GM10248 (cell line): ENCODE measurements at regions not wholly inside any gene's neighbourhood (a gene's known extent, or its start where the extent isn't known, plus 50 kb on each side); places are given as distances from the start of the nearest gene placed in this dataset.

Experiments used
- CTCF ChIA-PET: fragments of 300-600 bp; sonication (Branson Sonifier 250); formaldehyde crosslinking; extraction: SDS; loops from one replicate; lab custom pipeline; 2021; ENCODE audit warnings: antibody characterized with exemption; lab: Yijun Ruan, JAX
- POLR2A ChIA-PET: fragments of 350-650 bp; sonication (Branson Sonifier 250); formaldehyde crosslinking; extraction: SDS; loops from one replicate; lab custom pipeline; 2020; ENCODE audit warnings: antibody characterized with exemption; lab: Yijun Ruan, JAX
- DNase-seq: peaks from one replicate; pipeline ENCODE4 v3.0.0; 2012; ENCODE audit errors: extremely low spot score
- TF ChIP-seq, protein P1 (sequence below): IDR thresholded peaks from 2 replicates; pipeline ENCODE4 v1.5.1; 2012; ENCODE audit warnings: mild to moderate bottlenecking, low read depth; ENCODE audit errors: extremely low read depth, missing control alignments, control extremely low read depth

DNA sequence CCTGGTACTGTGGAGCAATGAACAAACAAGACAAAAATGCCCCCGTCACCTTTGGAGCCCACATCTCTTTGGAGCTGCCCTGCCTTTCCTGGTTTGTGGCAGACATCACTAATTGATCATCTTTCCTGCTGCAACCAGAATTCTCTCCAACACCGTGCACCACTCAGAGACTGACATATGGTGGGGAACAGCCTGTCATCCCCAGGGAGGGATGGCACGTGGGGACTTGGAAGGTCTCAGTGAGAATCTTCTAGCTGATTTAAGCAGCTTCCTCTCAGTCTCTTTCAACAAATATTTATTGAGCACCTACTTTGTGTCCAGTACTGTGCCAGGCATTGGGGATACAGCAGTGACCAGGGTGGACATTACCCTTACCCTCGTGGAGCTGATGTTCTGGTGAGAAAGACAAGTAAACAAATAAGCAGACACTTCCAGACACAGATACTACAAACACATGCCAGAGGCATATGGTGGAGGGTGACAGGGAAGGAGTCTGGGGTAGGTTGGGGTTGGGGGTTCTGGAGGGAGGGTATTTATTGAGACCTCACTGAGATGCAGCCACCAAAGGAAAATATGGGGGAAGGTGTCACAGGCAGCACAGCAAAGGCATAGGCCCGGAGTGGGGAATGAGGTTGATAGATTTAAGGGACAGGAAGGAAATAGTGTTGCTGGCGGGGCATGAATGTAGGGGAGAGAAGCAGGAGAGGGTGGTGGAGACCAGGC lies 82.3 kb downstream of the CEBPB start:
- POLR2A ChIA-PET, result no interaction called here
- no peak for DNase-seq
- CTCF ChIA-PET, result interaction anchor here (1.4 kb wide), 1 partner anchor 11 kb away, joined by 4 read pairs; no protein-coding TSS in a partner anchor
- TF ChIP-seq, protein P1, sequence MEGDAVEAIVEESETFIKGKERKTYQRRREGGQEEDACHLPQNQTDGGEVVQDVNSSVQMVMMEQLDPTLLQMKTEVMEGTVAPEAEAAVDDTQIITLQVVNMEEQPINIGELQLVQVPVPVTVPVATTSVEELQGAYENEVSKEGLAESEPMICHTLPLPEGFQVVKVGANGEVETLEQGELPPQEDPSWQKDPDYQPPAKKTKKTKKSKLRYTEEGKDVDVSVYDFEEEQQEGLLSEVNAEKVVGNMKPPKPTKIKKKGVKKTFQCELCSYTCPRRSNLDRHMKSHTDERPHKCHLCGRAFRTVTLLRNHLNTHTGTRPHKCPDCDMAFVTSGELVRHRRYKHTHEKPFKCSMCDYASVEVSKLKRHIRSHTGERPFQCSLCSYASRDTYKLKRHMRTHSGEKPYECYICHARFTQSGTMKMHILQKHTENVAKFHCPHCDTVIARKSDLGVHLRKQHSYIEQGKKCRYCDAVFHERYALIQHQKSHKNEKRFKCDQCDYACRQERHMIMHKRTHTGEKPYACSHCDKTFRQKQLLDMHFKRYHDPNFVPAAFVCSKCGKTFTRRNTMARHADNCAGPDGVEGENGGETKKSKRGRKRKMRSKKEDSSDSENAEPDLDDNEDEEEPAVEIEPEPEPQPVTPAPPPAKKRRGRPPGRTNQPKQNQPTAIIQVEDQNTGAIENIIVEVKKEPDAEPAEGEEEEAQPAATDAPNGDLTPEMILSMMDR, result no peak

DNA sequence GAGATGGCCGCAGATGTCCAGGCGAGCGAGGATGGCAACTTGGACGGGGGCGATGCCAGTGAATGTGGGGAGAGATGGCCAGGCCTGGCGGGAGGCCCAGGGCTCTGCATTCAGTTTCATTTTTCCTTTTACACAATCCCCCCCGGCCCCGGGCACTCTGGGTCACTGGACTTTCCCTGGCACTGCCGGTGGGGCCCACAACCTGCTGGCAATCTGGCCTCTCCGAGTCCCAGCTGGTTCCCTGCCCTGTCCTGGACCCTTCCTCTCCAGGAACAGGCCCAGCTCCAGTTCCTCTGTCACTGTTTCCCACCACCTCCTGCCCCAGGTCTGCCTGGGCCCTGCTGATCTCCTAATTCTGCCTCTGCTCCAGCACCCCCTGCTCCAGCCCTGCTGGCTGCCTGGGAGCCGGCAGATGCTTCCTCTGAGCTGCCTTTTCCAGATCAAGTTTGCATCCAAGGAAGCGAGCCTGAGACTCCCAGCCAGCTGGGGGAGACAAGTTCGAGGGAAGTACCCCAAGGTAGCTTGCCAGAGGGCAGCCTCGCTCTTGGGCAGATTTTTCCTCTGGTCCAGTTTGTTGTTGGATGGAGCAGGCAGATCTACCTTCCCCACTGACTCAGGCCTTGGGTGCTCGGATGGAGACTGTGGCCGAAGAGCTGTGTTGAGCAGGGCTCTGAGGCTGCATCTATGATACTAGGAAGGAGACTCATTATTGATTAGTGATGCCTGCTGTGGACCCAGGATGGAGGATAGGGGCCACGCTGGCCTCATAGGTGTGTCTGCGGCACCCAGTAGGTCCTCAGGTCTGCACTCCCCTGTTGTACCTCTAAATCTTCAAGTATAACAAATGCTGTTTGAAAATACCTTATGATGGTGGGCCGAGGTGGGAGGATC lies 83.2 kb downstream of the CEBPB start:
- CTCF ChIA-PET, result no interaction called here

DNA sequence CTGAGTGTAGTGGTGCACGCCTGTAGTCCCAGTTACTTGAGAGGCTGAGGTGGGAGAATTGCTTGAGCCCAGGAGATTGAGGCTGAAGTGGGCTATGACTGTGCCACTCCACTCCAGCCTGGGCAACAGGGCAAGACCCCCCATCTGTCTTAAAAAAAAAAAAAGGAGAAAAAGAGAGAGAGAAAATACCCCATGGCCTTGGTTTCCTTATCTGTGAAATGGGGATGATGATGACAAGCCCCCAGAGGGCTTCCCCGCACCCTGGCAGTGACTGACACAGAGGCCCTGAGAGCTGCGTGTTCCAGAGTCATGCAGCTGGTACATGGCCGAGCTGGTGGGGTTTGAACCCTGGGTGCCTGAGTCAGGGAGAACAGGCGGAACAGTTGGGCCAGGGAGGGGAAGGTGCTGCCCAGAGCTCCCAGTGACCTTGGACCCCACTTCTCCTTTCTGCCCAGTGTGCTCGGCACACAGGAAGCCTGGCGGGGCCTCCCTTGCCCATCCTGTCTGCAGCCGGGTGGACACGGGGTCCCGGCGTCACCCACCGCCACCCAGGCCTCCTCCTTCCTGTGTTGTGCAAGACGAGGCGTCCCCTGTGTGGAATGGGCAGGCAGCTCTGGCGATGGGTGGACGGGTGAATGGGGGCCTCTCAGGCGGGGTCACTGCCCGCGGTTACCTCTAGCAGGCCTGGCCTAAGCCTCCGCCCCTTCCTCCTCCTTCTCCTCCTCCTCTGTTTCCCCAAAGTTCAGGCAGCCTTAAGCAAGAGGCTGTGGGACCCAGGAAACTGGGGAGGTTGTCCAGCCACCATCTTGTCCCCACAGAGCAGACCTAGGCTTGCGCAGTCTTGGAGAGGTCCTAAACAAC lies 84.2 kb downstream of the CEBPB start:
- ChIA-PET CTCF (no interaction called here), POLR2A (no interaction called here)
- no peak for DNase-seq
- TF ChIP-seq, protein P1, result no peak

More for the DNA sequence above, 83.2 kb downstream of the CEBPB start:
- POLR2A ChIA-PET, result no interaction called here
- TF ChIP-seq, protein P1, result no peak
- DNase-seq, result no peak

DNA sequence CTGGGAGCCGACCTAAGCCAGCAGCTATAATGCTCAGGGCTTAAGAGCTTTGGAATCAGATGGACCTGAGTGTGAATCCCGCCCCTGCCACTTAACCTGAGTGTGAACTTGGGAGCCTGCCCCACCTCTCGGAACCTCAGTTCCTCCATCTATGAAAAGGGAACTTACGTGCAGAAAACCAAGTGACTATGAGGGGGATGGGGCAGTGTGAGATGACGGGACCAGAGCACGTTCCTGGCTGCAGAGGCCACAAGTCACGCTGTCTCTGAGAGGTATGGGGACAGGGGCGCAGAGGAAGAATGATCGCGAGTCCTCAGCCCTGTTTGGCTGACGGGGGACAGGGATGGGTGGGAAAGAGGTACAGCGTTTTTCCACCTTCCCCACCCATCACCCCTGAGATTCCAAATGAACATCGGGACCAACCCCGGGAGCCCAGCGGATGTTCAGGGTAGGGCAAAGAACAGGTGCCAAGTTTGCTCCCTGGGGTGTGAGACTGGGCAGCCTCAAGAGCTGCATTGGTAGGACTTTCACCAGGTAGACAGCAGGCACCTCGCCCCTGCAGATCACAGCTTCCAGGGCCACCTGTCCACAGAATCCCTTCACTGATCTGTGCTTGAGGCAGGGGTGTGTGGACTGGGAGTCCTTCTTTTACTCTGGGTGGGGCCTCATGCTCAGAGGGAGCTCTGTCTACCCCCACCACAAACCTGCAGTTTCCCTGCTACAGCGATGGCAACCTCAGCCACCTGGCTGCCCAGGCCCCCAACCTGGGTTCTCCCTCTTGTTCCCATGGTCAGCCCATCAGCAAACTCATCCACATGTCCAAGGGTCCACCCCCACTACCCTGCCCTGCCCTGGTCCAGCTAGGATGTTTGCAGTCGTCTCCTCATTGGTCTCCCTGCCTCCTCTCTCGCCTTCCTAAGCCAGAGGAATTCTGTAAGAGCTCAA lies 85.8 kb downstream of the CEBPB start:
- POLR2A ChIA-PET, result no interaction called here
- DNase-seq, result no peak
- CTCF ChIA-PET, result no interaction called here
- TF ChIP-seq, protein P1, result no peak

DNA sequence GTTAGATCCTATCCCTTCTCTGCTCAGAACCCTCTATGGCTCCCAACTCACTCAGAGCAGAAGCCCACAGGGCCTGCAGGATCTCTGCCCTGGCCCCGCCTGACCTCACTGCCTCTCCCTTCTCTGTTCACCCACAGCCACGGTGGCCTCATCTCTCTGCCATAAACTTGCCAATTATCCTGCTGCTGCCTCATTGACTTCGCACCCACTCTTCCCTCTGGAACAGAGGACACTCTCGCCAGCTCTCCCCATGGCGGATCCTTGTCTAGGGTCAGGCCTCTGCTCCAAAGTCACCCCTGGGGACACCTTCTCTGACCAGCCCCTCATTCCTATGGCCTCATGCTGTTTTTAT lies 86.4 kb downstream of the CEBPB start:
- no peak for DNase-seq
- TF ChIP-seq, protein P1, result no peak
- POLR2A ChIA-PET, result no interaction called here
- CTCF ChIA-PET, result no interaction called here
